Activated naive CD8-positive, alpha-beta T cell treated with anti-CD3 and anti-CD28 coated beads for 36 hours (primary cell): ENCODE measurements at regions not wholly inside any gene's neighbourhood (a gene's known extent, or its start where the extent isn't known, plus 50 kb on each side); places are given as distances from the start of the nearest gene placed in this dataset.

Experiments
- DNase-seq: peaks from one replicate; pipeline ENCODE4 v3.0.0; 2021
- H3K27ac Mint-ChIP-seq: one replicate; pipeline ENCODE4 v1.8.0; 2022; ENCODE audit warnings: mild to moderate bottlenecking, moderate library complexity, mixed read lengths
- H3K27me3 Mint-ChIP-seq: one replicate; pipeline ENCODE4 v1.8.0; 2022; ENCODE audit warnings: mild to moderate bottlenecking, mixed read lengths
- H3K36me3 Mint-ChIP-seq: one replicate; pipeline ENCODE4 v1.8.0; 2021; ENCODE audit warnings: mild to moderate bottlenecking, mixed read lengths
- H3K4me1 Mint-ChIP-seq: one replicate; pipeline ENCODE4 v1.8.0; 2021; ENCODE audit warnings: mixed read lengths
- H3K4me3 Mint-ChIP-seq: one replicate; pipeline ENCODE4 v1.8.0; 2022; ENCODE audit warnings: mild to moderate bottlenecking, moderate library complexity, mixed read lengths
- H3K9me3 Mint-ChIP-seq: one replicate; pipeline ENCODE4 v1.8.0; 2022; ENCODE audit warnings: mixed read lengths

GRCh38 chr2:81238462-81238861 lies 933.9 kb upstream of the LRRTM1 start:
- Mint-ChIP-seq H3K9me3 (peaks cover 18% of the 10 kb centered on the region), H3K27ac (no peak overlapping the region), H3K36me3 (no peaks in the 10 kb centered on the region), H3K4me1 (no peaks in the 10 kb centered on the region), H3K27me3 (no peaks in the 10 kb centered on the region), H3K4me3 (no peak overlapping the region)
- no peak for DNase-seq

DNA sequence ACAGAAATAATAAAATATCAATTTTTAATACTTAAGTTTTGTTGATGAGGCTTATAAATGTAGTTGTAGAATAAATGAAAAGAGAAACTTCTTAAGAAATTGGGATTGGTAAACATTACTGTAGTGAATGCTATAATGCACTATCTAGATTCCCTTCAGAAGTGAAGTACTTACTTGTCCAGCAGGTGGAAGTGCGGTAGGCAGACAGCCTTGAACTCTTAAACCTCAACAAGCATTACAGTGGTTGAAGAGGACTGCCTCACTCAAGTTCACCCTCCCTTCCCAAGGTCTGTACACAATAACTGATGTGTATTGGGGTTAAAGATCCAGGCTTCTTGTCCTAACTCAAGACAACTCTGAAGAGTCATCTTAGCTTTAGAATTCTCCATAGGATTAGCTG lies 931.0 kb upstream of the LRRTM1 start:
- no peak for DNase-seq
- Mint-ChIP-seq H3K27ac (no peak overlapping the region), H3K27me3 (no peaks in the 10 kb centered on the region), H3K9me3 (peaks cover 19% of the 10 kb centered on the region), H3K4me1 (no peaks in the 10 kb centered on the region), H3K4me3 (no peak overlapping the region), H3K36me3 (no peaks in the 10 kb centered on the region)

GRCh38 chr2:81234711-81235110 lies 930.2 kb upstream of the LRRTM1 start:
- H3K27me3 Mint-ChIP-seq: no peaks in the 10 kb centered on the region
- no peak for DNase-seq
- peaks cover 15% of the 10 kb centered on the region for H3K9me3 Mint-ChIP-seq
- H3K4me1 Mint-ChIP-seq: no peaks in the 10 kb centered on the region
- H3K36me3 Mint-ChIP-seq: no peaks in the 10 kb centered on the region
- H3K27ac Mint-ChIP-seq: no peak overlapping the region
- H3K4me3 Mint-ChIP-seq: no peak overlapping the region

- Mint-ChIP-seq H3K9me3 (no peaks in the 10 kb centered on the region), H3K27me3 (no peaks in the 10 kb centered on the region)
Measured at GRCh38 chr2:81225756-81226155, 921.2 kb upstream of the LRRTM1 start.

DNA sequence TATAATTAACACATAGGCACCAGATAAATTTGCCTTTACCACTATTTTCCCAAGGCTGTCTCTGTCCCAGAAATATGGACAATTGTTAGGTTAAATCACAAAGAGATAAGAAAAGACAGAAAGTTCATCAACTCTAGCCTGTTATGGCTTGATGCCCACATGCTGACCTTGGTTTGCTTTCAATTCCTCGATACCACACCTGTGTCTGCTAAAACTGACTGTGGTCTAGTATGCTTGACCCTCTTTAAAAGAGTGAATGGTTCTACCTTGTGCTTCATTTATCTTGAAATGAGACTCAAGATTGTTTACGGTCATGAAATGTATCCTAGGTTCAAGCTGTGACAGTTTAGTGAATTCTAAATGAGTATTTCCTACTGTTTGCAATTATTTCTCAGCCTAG lies 909.0 kb upstream of the LRRTM1 start:
- no peak overlapping the region for H3K27ac Mint-ChIP-seq
- H3K27me3 Mint-ChIP-seq: no peaks in the 10 kb centered on the region
- H3K4me1 Mint-ChIP-seq: no peaks in the 10 kb centered on the region
- no peak for DNase-seq
- peaks cover 12% of the 10 kb centered on the region for H3K9me3 Mint-ChIP-seq
- H3K36me3 Mint-ChIP-seq: no peaks in the 10 kb centered on the region
- no peak overlapping the region for H3K4me3 Mint-ChIP-seq

More at GRCh38 chr2:81225756-81226155, 921.2 kb upstream of the LRRTM1 start:
- H3K36me3 Mint-ChIP-seq: no peaks in the 10 kb centered on the region
- no peak for DNase-seq
- H3K4me3 Mint-ChIP-seq: no peak overlapping the region
- no peak overlapping the region for H3K27ac Mint-ChIP-seq
- no peaks in the 10 kb centered on the region for H3K4me1 Mint-ChIP-seq

GRCh38 chr2:81206216-81206615 lies 901.7 kb upstream of the LRRTM1 start:
- Mint-ChIP-seq H3K4me1 (no peaks in the 10 kb centered on the region), H3K27me3 (no peaks in the 10 kb centered on the region), H3K36me3 (no peaks in the 10 kb centered on the region), H3K27ac (no peak overlapping the region), H3K4me3 (no peak overlapping the region), H3K9me3 (peaks cover 14% of the 10 kb centered on the region)
- DNase-seq: no peak

- Mint-ChIP-seq H3K27ac (no peak overlapping the region), H3K9me3 (peaks cover 4% of the 10 kb centered on the region), H3K27me3 (no peaks in the 10 kb centered on the region), H3K4me3 (no peak overlapping the region), H3K36me3 (no peaks in the 10 kb centered on the region), H3K4me1 (no peaks in the 10 kb centered on the region)
- DNase-seq: no peak
Measured at GRCh38 chr2:81196933-81197628, 892.5 kb upstream of the LRRTM1 start.

DNA sequence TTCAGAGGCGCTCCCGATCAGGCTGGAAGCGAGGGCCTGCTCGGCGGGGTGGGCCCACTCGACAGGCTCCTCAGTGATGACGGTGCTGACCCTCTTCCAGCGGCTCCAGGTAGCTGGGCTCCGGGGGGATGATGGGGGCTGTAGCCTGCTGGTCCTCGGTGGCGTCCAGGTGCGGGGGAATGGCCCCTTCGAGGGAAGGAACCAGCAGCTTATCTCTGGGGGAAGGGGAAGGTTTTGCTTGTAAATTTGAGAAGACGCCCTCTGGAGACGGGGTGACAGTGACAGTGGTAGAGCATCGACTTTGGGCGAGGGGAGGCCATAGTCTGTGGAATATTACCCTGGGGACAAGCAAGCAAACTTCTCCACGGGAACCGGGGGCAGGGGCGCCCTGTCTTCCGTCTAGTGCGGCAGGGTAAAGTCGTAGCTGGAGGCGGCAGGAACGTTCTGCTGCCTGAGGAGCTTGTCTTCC lies 891.9 kb upstream of the LRRTM1 start:
- no peak overlapping the region for H3K27ac Mint-ChIP-seq
- no peak for DNase-seq
- H3K9me3 Mint-ChIP-seq: peaks cover 4% of the 10 kb centered on the region
- no peaks in the 10 kb centered on the region for H3K36me3 Mint-ChIP-seq
- H3K4me3 Mint-ChIP-seq: no peak overlapping the region
- no peaks in the 10 kb centered on the region for H3K27me3 Mint-ChIP-seq
- no peaks in the 10 kb centered on the region for H3K4me1 Mint-ChIP-seq

- Mint-ChIP-seq H3K36me3 (no peaks in the 10 kb centered on the region), H3K27me3 (no peaks in the 10 kb centered on the region), H3K4me1 (no peaks in the 10 kb centered on the region), H3K9me3 (peaks cover 4% of the 10 kb centered on the region), H3K27ac (no peak overlapping the region), H3K4me3 (no peak overlapping the region)
- no peak for DNase-seq
Measured at GRCh38 chr2:81195774-81196382, 891.3 kb upstream of the LRRTM1 start.

GRCh38 chr2:81195017-81195773 lies 890.6 kb upstream of the LRRTM1 start:
- H3K9me3 Mint-ChIP-seq: peaks cover 7% of the 10 kb centered on the region
- no peak for DNase-seq
- H3K4me3 Mint-ChIP-seq: no peak overlapping the region
- no peaks in the 10 kb centered on the region for H3K4me1 Mint-ChIP-seq
- H3K27me3 Mint-ChIP-seq: no peaks in the 10 kb centered on the region
- H3K36me3 Mint-ChIP-seq: no peaks in the 10 kb centered on the region
- H3K27ac Mint-ChIP-seq: no peak overlapping the region

GRCh38 chr2:81194581-81194980 lies 890.0 kb upstream of the LRRTM1 start:
- no peak for DNase-seq
- Mint-ChIP-seq H3K9me3 (peaks cover 7% of the 10 kb centered on the region), H3K27ac (no peak overlapping the region), H3K4me3 (no peak overlapping the region), H3K27me3 (no peaks in the 10 kb centered on the region), H3K36me3 (no peaks in the 10 kb centered on the region), H3K4me1 (no peaks in the 10 kb centered on the region)

- Mint-ChIP-seq H3K4me1 (no peaks in the 10 kb centered on the region), H3K27ac (no peak overlapping the region), H3K9me3 (peaks cover 7% of the 10 kb centered on the region), H3K36me3 (no peaks in the 10 kb centered on the region), H3K4me3 (no peak overlapping the region), H3K27me3 (no peaks in the 10 kb centered on the region)
- no peak for DNase-seq
Measured at GRCh38 chr2:81194176-81194575, 889.6 kb upstream of the LRRTM1 start.

- H3K27ac Mint-ChIP-seq: no peak overlapping the region
- DNase-seq: no peak
- H3K36me3 Mint-ChIP-seq: no peaks in the 10 kb centered on the region
- no peaks in the 10 kb centered on the region for H3K4me1 Mint-ChIP-seq
- no peaks in the 10 kb centered on the region for H3K27me3 Mint-ChIP-seq
- H3K4me3 Mint-ChIP-seq: no peak overlapping the region
- peaks cover 5% of the 10 kb centered on the region for H3K9me3 Mint-ChIP-seq
Measured at GRCh38 chr2:81181845-81182244, 877.3 kb upstream of the LRRTM1 start.

- no peaks in the 10 kb centered on the region for H3K27me3 Mint-ChIP-seq
- H3K9me3 Mint-ChIP-seq: peaks cover 2% of the 10 kb centered on the region
- DNase-seq: no peak
- no peaks in the 10 kb centered on the region for H3K36me3 Mint-ChIP-seq
- no peak overlapping the region for H3K4me3 Mint-ChIP-seq
- H3K4me1 Mint-ChIP-seq: no peaks in the 10 kb centered on the region
- no peak overlapping the region for H3K27ac Mint-ChIP-seq
Measured at GRCh38 chr2:81171447-81171846, 866.9 kb upstream of the LRRTM1 start.

DNA sequence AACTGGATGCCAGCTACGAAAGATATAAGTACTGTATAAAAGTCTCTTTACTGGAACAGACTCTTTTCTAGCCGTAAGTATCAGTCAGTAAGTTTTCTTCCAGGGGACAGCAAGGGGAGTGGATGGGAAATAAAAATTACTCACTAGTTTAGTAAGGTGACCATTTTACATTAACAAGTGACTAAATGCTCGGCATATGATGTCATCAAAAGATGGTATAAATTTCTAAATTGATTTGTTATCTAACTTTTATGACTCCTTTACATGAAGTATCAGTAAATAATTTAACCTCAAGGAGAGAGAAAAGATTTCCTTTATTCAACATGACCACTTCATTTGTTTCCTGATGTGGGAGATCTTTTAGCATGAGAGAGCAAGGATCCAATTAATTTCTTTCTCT lies 859.0 kb upstream of the LRRTM1 start:
- H3K27me3 Mint-ChIP-seq: no peaks in the 10 kb centered on the region
- no peak overlapping the region for H3K27ac Mint-ChIP-seq
- H3K36me3 Mint-ChIP-seq: no peaks in the 10 kb centered on the region

More for the DNA sequence above, 859.0 kb upstream of the LRRTM1 start:
- Mint-ChIP-seq H3K4me1 (no peaks in the 10 kb centered on the region), H3K9me3 (peaks cover 4% of the 10 kb centered on the region), H3K4me3 (no peak overlapping the region)
- DNase-seq: no peak
